ENCODE measurements at regions not wholly inside any gene's neighbourhood (a gene's known extent, or its start where the extent isn't known, plus 50 kb on each side); places are given as distances from the start of the nearest gene placed in this dataset.

- Histone ChIP-seq H3K9me3 (ENCODE audit: control insufficient read depth in 4 of 4, low read length in 3 of 4) (no peaks in the 10 kb centered on the region), H3K27me3 (ENCODE audit: control insufficient read depth in 4 of 4, insufficient read depth in 4 of 4, low read length in 3 of 4) (no peaks in the 10 kb centered on the region), H3K27ac (ENCODE audit: low read depth in 1 of 2, low read length in 2 of 2) (no peak overlapping the region), H3K36me3 (ENCODE audit: control insufficient read depth in 4 of 4, insufficient read depth in 3 of 4, low read depth in 1 of 4, low read length in 3 of 4) (no peaks in the 10 kb centered on the region), H3K4me3 (ENCODE audit: low read depth in 1 of 3, low read length in 3 of 3) (no peak overlapping the region), H3K4me1 (ENCODE audit: control insufficient read depth in 4 of 4, insufficient read depth in 4 of 4, low read length in 3 of 4) (no peaks in the 10 kb centered on the region), H3K9ac (ENCODE audit: low read depth in 1 of 2, low read length in 2 of 2) (no peak overlapping the region)
- TF ChIP-seq HNF4G (IDR thresholded peaks at IDR 0.05) = no peak
- TF ChIP-seq JUND (IDR thresholded peaks at IDR 0.05) = no peak
- no peak for TF ChIP-seq FOXA1 (IDR thresholded peaks at IDR 0.05)
- no peak for TF ChIP-seq SP1 (IDR thresholded peaks at IDR 0.05)
- TF ChIP-seq YY1 (IDR thresholded peaks at IDR 0.05) = no peak
- TF ChIP-seq HNF4A (conservative IDR thresholded peaks at IDR 0.05) = no peak
- TF ChIP-seq, protein P1, sequence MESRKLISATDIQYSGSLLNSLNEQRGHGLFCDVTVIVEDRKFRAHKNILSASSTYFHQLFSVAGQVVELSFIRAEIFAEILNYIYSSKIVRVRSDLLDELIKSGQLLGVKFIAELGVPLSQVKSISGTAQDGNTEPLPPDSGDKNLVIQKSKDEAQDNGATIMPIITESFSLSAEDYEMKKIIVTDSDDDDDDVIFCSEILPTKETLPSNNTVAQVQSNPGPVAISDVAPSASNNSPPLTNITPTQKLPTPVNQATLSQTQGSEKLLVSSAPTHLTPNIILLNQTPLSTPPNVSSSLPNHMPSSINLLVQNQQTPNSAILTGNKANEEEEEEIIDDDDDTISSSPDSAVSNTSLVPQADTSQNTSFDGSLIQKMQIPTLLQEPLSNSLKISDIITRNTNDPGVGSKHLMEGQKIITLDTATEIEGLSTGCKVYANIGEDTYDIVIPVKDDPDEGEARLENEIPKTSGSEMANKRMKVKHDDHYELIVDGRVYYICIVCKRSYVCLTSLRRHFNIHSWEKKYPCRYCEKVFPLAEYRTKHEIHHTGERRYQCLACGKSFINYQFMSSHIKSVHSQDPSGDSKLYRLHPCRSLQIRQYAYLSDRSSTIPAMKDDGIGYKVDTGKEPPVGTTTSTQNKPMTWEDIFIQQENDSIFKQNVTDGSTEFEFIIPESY (IDR thresholded peaks at IDR 0.05) = no peak
- TF ChIP-seq CTCF (IDR thresholded peaks at IDR 0.05; ENCODE audit: low read depth, low read length, missing input control) = no peak
- peak; percentile 70 for DNase-seq (ENCODE audit: low spot score)
- 95% methylated on average over 1 of the region's 1 CpG for WGBS
Measured at GRCh38 chr18:4510711-4511110, 55.6 kb upstream of the DLGAP1 start.

DNA sequence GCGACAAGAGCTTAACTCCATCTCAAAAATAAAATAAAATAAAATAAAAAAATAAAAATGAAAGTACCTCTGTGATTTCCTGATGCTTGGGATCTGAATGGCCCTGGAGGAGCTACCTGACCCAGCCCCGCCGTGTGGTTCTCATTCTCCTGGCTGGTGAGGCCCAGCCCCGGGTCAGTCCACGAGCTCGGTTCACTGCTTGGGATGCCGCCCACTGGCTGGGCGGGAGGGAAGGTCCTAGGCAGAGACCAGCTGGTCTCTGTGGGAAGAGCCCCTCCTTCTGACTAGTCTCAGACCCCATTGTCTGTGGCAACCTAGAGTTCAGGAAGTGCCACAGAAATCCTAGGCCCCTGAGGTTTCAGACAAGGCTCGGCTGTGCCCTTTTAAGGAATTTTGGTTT, 55.1 kb upstream of the DLGAP1 start:
- no peaks in the 10 kb centered on the region for H3K9me3 ChIP-seq (ENCODE audit: control insufficient read depth in 4 of 4, low read length in 3 of 4)
- H3K27ac ChIP-seq (ENCODE audit: low read depth in 1 of 2, low read length in 2 of 2) = no peak overlapping the region
- H3K9ac ChIP-seq (ENCODE audit: low read depth in 1 of 2, low read length in 2 of 2) = no peak overlapping the region
- H3K4me3 ChIP-seq (ENCODE audit: low read depth in 1 of 3, low read length in 3 of 3) = no peak overlapping the region
- WGBS = 92% methylated on average over 9 of the region's 9 CpGs
- no peaks in the 10 kb centered on the region for H3K27me3 ChIP-seq (ENCODE audit: control insufficient read depth in 4 of 4, insufficient read depth in 4 of 4, low read length in 3 of 4)
- DNase-seq (ENCODE audit: low spot score) = no peak
- no peaks in the 10 kb centered on the region for H3K36me3 ChIP-seq (ENCODE audit: control insufficient read depth in 4 of 4, insufficient read depth in 3 of 4, low read depth in 1 of 4, low read length in 3 of 4)
- TF ChIP-seq YY1 (IDR thresholded peaks at IDR 0.05) = no peak
- no peak for TF ChIP-seq EGR1 (IDR thresholded peaks at IDR 0.05; ENCODE audit: low read depth in 2 of 2)
- no peak for TF ChIP-seq GABPA (IDR thresholded peaks at IDR 0.05 in 1 of 2, conservative IDR thresholded peaks at IDR 0.05 in 1 of 2)
- no peak for TF ChIP-seq RXRA (IDR thresholded peaks at IDR 0.05)
- TF ChIP-seq HNF4A (conservative IDR thresholded peaks at IDR 0.05) = no peak
- TF ChIP-seq RAD21 (IDR thresholded peaks at IDR 0.05) = no peak
- TF ChIP-seq FOXA1 (IDR thresholded peaks at IDR 0.05) = no peak
- no peaks in the 10 kb centered on the region for H3K4me1 ChIP-seq (ENCODE audit: control insufficient read depth in 4 of 4, insufficient read depth in 4 of 4, low read length in 3 of 4)

Measured in liver (tissue), 8 donors.